Liver (tissue), 8 donors: ENCODE measurements at regions not wholly inside any gene's neighbourhood (a gene's known extent, or its start where the extent isn't known, plus 50 kb on each side); places are given as distances from the start of the nearest gene placed in this dataset.
"Not testable (repeated sequence)": the region's sequence is repeated elsewhere in the genome, so short reads cannot be mapped to it uniquely, and the experiment has no call there.

Experiments used
- DNase-seq: peaks from one replicate; pipeline ENCODE4 v3.0.0-alpha.2; 2017; ENCODE audit warnings: low spot score
- H3K27ac ChIP-seq, 2 donors: one replicate each; pipeline ENCODE4 v1.7.0; 2013; ENCODE audit warnings: inconsistent platforms in 2 of 2, low read length in 2 of 2, control low read depth in 1 of 2, low read depth in 1 of 2, mild to moderate bottlenecking in 1 of 2
- H3K27me3 ChIP-seq, 4 donors: one replicate each; pipeline versions ENCODE4 v1.6.1 to v1.7.0; 2013; ENCODE audit warnings: low read length in 3 of 4, inconsistent platforms in 1 of 4, mild to moderate bottlenecking in 1 of 4, moderate library complexity in 1 of 4; ENCODE audit not compliant: control insufficient read depth in 4 of 4, insufficient read depth in 4 of 4
- H3K36me3 ChIP-seq, 4 donors: one replicate each; pipeline versions ENCODE4 v1.6.1 to v1.7.0; 2013; ENCODE audit warnings: low read length in 3 of 4, mild to moderate bottlenecking in 3 of 4, low read depth in 1 of 4, moderate library complexity in 1 of 4; ENCODE audit not compliant: control insufficient read depth in 4 of 4, insufficient read depth in 3 of 4
- H3K4me1 ChIP-seq, 4 donors: one replicate each; pipeline versions ENCODE4 v1.6.1 to v1.7.0; 2013; ENCODE audit warnings: low read length in 3 of 4, mild to moderate bottlenecking in 3 of 4, moderate library complexity in 1 of 4; ENCODE audit not compliant: control insufficient read depth in 4 of 4, insufficient read depth in 4 of 4
- H3K4me3 ChIP-seq, 3 donors: one replicate each; pipeline versions ENCODE4 v1.6.1 to v1.7.0; 2013; ENCODE audit warnings: low read length in 3 of 3, control low read depth in 1 of 3, low read depth in 1 of 3, mild to moderate bottlenecking in 1 of 3
- H3K9ac ChIP-seq, 2 donors: one replicate each; pipeline ENCODE4 v1.7.0; 2013; ENCODE audit warnings: low read length in 2 of 2, mild to moderate bottlenecking in 2 of 2, moderate library complexity in 2 of 2, control low read depth in 1 of 2, low read depth in 1 of 2
- H3K9me3 ChIP-seq, 4 donors: one replicate each; pipeline versions ENCODE4 v1.6.1 to v1.7.0; 2013; ENCODE audit warnings: low read length in 3 of 4; ENCODE audit not compliant: control insufficient read depth in 4 of 4
- FOXA1 ChIP-seq: IDR thresholded peaks from 2 replicates; pipeline ENCODE4 v1.6.1; 2016; ENCODE audit warnings: antibody characterized with exemption
- FOXA2 ChIP-seq: IDR thresholded peaks from 2 replicates; pipeline ENCODE4 v1.6.1; 2016; ENCODE audit warnings: antibody characterized with exemption
- GABPA ChIP-seq, 2 donors: IDR thresholded peaks in 1 of 2; conservative IDR thresholded peaks in 1 of 2; 2 replicates each; pipeline ENCODE4 v1.6.1; 2016; ENCODE audit warnings: antibody characterized with exemption in 2 of 2, mild to moderate bottlenecking in 1 of 2, moderate library complexity in 1 of 2
- HNF4A ChIP-seq, 2 donors: conservative IDR thresholded peaks; 2 replicates each; pipeline ENCODE4 v1.6.1; 2016; ENCODE audit warnings: antibody characterized with exemption in 2 of 2, mild to moderate bottlenecking in 2 of 2
- HNF4G ChIP-seq: IDR thresholded peaks from 2 replicates; pipeline ENCODE4 v1.6.1; 2016; ENCODE audit warnings: antibody characterized with exemption
- JUND ChIP-seq, 2 donors: IDR thresholded peaks; 2 replicates each; pipeline ENCODE4 v1.6.1; 2016; ENCODE audit warnings: antibody characterized with exemption in 2 of 2
- NR2F2 ChIP-seq: IDR thresholded peaks from 2 replicates; pipeline ENCODE4 v1.6.1; 2016; ENCODE audit warnings: antibody characterized with exemption
- RXRA ChIP-seq, 2 donors: IDR thresholded peaks; 2 replicates each; pipeline ENCODE4 v1.6.1; 2017 to 2018; ENCODE audit warnings: antibody characterized with exemption in 2 of 2, mild to moderate bottlenecking in 1 of 2
- SP1 ChIP-seq: IDR thresholded peaks from 2 replicates; pipeline ENCODE4 v1.6.1; 2018; ENCODE audit warnings: antibody characterized with exemption, mild to moderate bottlenecking
- TAF1 ChIP-seq: conservative IDR thresholded peaks from 2 replicates; pipeline ENCODE4 v1.6.1; 2016; ENCODE audit warnings: antibody characterized with exemption, mild to moderate bottlenecking
- YY1 ChIP-seq: IDR thresholded peaks from 2 replicates; pipeline ENCODE4 v1.6.1; 2016; ENCODE audit warnings: antibody characterized with exemption, mild to moderate bottlenecking
- WGBS: extraction: QIAGEN DNeasy Blood & Tissue Kit; methylation state at CpG from one replicate; pipeline ENCODE4 v1.1.7; 2013; 5-methylcytosine and 5-hydroxymethylcytosine counted together
- TF ChIP-seq, protein P1 (sequence below): IDR thresholded peaks from 2 replicates; pipeline ENCODE4 v1.6.1; 2016; ENCODE audit warnings: antibody characterized with exemption
- TF ChIP-seq, protein P2 (sequence below): IDR thresholded peaks from 2 replicates; pipeline ENCODE4 v1.6.1; 2016; ENCODE audit warnings: antibody characterized with exemption, mild to moderate bottlenecking
- TF ChIP-seq, protein P3 (sequence below): IDR thresholded peaks from 2 replicates; pipeline ENCODE4 v1.6.1; 2016; ENCODE audit warnings: antibody characterized with exemption
- TF ChIP-seq, protein P4 (sequence below): fragments of 150-350 bp; IDR thresholded peaks from 2 replicates; pipeline ENCODE4 v1.5.1; 2017; ENCODE audit warnings: improper control_type of control experiment, low read depth, low read length; ENCODE audit not compliant: missing input control
- donor health status: healthy.
- donor health status: healthy.
- donor health status: healthy.
- donor health status: healthy.
- donor health status: healthy.

DNA sequence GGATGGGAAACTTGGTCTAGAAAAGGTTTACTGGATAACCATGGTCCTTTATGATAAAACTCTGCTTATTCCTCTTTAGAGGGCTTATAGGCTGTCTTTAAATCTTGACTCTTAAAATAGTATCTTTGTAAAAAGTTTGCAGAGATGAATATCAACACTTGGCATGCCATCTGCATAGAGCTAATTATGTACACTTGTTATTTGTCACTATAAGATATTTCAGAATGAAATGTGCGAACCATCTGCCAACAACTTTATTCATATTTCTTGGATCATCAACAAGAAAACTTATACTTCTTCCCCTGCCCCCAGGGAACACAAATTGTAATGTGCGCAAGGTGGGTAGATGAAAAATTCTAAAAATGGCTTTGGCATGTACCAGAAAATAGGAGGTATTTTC, 653.0 kb upstream of the CHAC2 start:
- no peaks in the 10 kb centered on the region for H3K27me3 ChIP-seq
- H3K9me3 ChIP-seq = no peaks in the 10 kb centered on the region
- H3K4me3 ChIP-seq = no peak overlapping the region
- H3K36me3 ChIP-seq = no peaks in the 10 kb centered on the region
- no peak overlapping the region for H3K27ac ChIP-seq
- TF ChIP-seq, protein P1, sequence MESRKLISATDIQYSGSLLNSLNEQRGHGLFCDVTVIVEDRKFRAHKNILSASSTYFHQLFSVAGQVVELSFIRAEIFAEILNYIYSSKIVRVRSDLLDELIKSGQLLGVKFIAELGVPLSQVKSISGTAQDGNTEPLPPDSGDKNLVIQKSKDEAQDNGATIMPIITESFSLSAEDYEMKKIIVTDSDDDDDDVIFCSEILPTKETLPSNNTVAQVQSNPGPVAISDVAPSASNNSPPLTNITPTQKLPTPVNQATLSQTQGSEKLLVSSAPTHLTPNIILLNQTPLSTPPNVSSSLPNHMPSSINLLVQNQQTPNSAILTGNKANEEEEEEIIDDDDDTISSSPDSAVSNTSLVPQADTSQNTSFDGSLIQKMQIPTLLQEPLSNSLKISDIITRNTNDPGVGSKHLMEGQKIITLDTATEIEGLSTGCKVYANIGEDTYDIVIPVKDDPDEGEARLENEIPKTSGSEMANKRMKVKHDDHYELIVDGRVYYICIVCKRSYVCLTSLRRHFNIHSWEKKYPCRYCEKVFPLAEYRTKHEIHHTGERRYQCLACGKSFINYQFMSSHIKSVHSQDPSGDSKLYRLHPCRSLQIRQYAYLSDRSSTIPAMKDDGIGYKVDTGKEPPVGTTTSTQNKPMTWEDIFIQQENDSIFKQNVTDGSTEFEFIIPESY = no peak
- TF ChIP-seq TAF1 (no peak), HNF4A (conservative IDR thresholded peaks at IDR 0.05) (no peak), FOXA2 (no peak), RXRA (IDR thresholded peaks at IDR 0.05) (no peak), HNF4G (no peak), FOXA1 (no peak)
- TF ChIP-seq, protein P2, sequence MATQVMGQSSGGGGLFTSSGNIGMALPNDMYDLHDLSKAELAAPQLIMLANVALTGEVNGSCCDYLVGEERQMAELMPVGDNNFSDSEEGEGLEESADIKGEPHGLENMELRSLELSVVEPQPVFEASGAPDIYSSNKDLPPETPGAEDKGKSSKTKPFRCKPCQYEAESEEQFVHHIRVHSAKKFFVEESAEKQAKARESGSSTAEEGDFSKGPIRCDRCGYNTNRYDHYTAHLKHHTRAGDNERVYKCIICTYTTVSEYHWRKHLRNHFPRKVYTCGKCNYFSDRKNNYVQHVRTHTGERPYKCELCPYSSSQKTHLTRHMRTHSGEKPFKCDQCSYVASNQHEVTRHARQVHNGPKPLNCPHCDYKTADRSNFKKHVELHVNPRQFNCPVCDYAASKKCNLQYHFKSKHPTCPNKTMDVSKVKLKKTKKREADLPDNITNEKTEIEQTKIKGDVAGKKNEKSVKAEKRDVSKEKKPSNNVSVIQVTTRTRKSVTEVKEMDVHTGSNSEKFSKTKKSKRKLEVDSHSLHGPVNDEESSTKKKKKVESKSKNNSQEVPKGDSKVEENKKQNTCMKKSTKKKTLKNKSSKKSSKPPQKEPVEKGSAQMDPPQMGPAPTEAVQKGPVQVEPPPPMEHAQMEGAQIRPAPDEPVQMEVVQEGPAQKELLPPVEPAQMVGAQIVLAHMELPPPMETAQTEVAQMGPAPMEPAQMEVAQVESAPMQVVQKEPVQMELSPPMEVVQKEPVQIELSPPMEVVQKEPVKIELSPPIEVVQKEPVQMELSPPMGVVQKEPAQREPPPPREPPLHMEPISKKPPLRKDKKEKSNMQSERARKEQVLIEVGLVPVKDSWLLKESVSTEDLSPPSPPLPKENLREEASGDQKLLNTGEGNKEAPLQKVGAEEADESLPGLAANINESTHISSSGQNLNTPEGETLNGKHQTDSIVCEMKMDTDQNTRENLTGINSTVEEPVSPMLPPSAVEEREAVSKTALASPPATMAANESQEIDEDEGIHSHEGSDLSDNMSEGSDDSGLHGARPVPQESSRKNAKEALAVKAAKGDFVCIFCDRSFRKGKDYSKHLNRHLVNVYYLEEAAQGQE = no peak
- TF ChIP-seq, protein P3, sequence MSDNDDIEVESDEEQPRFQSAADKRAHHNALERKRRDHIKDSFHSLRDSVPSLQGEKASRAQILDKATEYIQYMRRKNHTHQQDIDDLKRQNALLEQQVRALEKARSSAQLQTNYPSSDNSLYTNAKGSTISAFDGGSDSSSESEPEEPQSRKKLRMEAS = no peak
- TF ChIP-seq, protein P4, sequence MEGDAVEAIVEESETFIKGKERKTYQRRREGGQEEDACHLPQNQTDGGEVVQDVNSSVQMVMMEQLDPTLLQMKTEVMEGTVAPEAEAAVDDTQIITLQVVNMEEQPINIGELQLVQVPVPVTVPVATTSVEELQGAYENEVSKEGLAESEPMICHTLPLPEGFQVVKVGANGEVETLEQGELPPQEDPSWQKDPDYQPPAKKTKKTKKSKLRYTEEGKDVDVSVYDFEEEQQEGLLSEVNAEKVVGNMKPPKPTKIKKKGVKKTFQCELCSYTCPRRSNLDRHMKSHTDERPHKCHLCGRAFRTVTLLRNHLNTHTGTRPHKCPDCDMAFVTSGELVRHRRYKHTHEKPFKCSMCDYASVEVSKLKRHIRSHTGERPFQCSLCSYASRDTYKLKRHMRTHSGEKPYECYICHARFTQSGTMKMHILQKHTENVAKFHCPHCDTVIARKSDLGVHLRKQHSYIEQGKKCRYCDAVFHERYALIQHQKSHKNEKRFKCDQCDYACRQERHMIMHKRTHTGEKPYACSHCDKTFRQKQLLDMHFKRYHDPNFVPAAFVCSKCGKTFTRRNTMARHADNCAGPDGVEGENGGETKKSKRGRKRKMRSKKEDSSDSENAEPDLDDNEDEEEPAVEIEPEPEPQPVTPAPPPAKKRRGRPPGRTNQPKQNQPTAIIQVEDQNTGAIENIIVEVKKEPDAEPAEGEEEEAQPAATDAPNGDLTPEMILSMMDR = no peak
- H3K9ac ChIP-seq = no peak overlapping the region
- no peaks in the 10 kb centered on the region for H3K4me1 ChIP-seq
- DNase-seq = no peak
- 94% methylated on average over 2 of the region's 2 CpGs for WGBS

DNA sequence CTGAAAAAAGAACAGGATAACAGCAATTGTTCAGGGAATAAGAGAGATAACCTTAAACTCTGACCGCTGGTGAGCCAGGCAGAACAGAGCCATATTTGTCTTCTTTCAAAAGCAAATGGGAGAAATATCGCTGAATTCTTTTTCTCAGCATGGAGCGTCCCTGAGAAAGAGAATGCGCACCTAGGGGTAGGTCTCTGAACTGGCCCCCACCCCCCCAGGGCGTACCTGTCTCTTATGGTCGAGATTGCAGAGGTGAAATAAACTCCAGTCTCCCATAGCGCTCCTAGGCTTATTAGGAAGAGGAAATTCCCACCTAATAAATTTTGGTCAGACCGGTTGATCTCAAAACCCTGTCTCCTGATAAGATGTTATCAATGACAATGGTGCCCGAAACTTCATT, 655.2 kb upstream of the CHAC2 start:
- H3K4me1 ChIP-seq, H3K4me3 ChIP-seq, H3K27me3 ChIP-seq, DNase-seq, H3K27ac ChIP-seq, H3K9ac ChIP-seq, H3K9me3 ChIP-seq, H3K36me3 ChIP-seq: not testable (repeated sequence)
- WGBS = 69% methylated on average over 9 of the region's 9 CpGs

DNA sequence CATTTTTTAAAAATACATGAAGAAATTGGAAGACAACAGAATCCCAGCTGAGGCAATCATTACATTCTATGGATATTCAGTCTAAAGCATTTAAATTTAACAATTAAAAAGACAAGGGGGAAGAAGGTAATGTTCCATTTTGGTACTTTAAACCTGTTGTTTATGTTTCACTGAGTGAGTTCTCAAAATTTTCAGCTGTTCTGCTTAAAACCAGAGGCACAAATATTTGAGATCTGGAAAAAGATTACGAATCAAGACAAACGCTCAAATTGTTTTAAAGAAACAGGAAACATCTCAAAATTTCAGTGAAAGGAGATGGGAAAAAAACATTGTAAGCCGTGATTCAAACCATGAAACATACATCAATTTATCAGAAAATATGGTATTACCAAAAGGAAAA, 656.2 kb upstream of the CHAC2 start:
- Histone ChIP-seq H3K36me3 (no peaks in the 10 kb centered on the region), H3K4me1 (peaks cover 0 to 4% (median 0%) of the 10 kb centered on the region in 4 donors), H3K27me3 (no peaks in the 10 kb centered on the region), H3K9me3 (no peaks in the 10 kb centered on the region), H3K9ac (no peak overlapping the region), H3K27ac (no peak overlapping the region), H3K4me3 (no peak overlapping the region)
- 67% methylated on average over 3 of the region's 3 CpGs for WGBS
- no peak for DNase-seq
- TF ChIP-seq GABPA (IDR thresholded peaks at IDR 0.05 in 1 of 2, conservative IDR thresholded peaks at IDR 0.05 in 1 of 2) (no peak), FOXA1 (no peak), NR2F2 (no peak), JUND (IDR thresholded peaks at IDR 0.05) (no peak), FOXA2 (no peak), YY1 (no peak), SP1 (no peak), RXRA (IDR thresholded peaks at IDR 0.05) (no peak)
- TF ChIP-seq, protein P1 = no peak
- TF ChIP-seq, protein P2 = no peak
